Heart right ventricle (tissue), 16 donors: ENCODE measurements at regions not wholly inside any gene's neighbourhood (a gene's known extent, or its start where the extent isn't known, plus 50 kb on each side); places are given as distances from the start of the nearest gene placed in this dataset.

Experiments used
- ATAC-seq, 8 donors: fragments of 200-7000 bp; cut with Tn5 transposase; one replicate each; pipeline ENCODE4 v1.9.1; 2020; ENCODE audit warnings: mild to moderate bottlenecking in 8 of 8, moderate library complexity in 8 of 8, moderate number of reproducible peaks in 1 of 8
- DNase-seq, 2 donors: peaks; one replicate each; pipeline ENCODE4 v3.0.0-alpha.2; 2020
- H3K27ac ChIP-seq, 10 donors: fragments of 200-600 bp; sonication (generic) in 2 of 10; one replicate each; pipeline versions ENCODE4 v1.5.0 to v1.8.0; 2020 to 2022; ENCODE audit warnings: mild to moderate bottlenecking in 3 of 10
- H3K27me3 ChIP-seq, 7 donors: fragments of 200-600 bp; one replicate each; pipeline ENCODE4 v1.8.0; 2021 to 2022; ENCODE audit warnings: mild to moderate bottlenecking in 2 of 7
- H3K36me3 ChIP-seq, 9 donors: fragments of 200-600 bp; sonication (generic) in 1 of 9; one replicate each; pipeline versions ENCODE4 v1.5.0 to v1.8.0; 2020 to 2022; ENCODE audit warnings: mild to moderate bottlenecking in 2 of 9
- H3K4me1 ChIP-seq, 9 donors: fragments of 200-600 bp; sonication (generic) in 1 of 9; one replicate each; pipeline versions ENCODE4 v1.5.0 to v1.8.0; 2020 to 2022; ENCODE audit warnings: mild to moderate bottlenecking in 4 of 9
- H3K4me3 ChIP-seq, 10 donors: fragments of 200-600 bp; sonication (generic) in 2 of 10; one replicate each; pipeline versions ENCODE4 v1.5.0 to v1.8.0; 2020 to 2022; ENCODE audit warnings: mild to moderate bottlenecking in 7 of 10, moderate library complexity in 2 of 10
- H3K9me3 ChIP-seq, 11 donors: fragments of 200-600 bp in 10 of 11; sonication (generic) in 2 of 11; one replicate each; pipeline versions ENCODE4 v1.5.0 to v1.8.0; 2013 to 2022; ENCODE audit warnings: mild to moderate bottlenecking in 2 of 11, control low read depth in 1 of 11, moderate library complexity in 1 of 11
- WGBS, 2 donors: extraction: QIAGEN DNeasy Blood & Tissue Kit; methylation state at CpG; one replicate each; pipeline ENCODE4 v1.1.7; 2013; ENCODE audit warnings: inconsistent platforms in 1 of 2; 5-methylcytosine and 5-hydroxymethylcytosine counted together
- intact Hi-C, 10 donors: fragments of 100-400 bp; cut with DNase I; formaldehyde crosslinking; loops; one replicate each; pipeline versions ENCODE4 v1.11.1 to v1.14.2; 2022
- TF ChIP-seq, protein P1 (sequence below), 9 donors: fragments of 200-600 bp; sonication (generic) in 2 of 9; IDR thresholded peaks; one replicate each; pipeline versions ENCODE4 v1.5.0 to v1.8.0; 2021 to 2022; ENCODE audit warnings: antibody characterized with exemption in 9 of 9, mild to moderate bottlenecking in 5 of 9, moderate library complexity in 1 of 9
- donor health status: Arrhythmogenic right ventricular cardiomyopathy.
- donor health status: ischemic (EF 13 %, LVEDD 7.1; RV severe dilation, severe dysfunction).
- donor health status: healthy with polysubstance abuse.
- donor health status: DM: no; HTN: yes; CAD: no.
- donor health status: DM: no; HTN: no; CAD: no.
- donor health status: ischemic (EF 25% LVEDD 6.9; RV normal size, moderate dysfunction).
- donor health status: ischemic (EF 25% LVEDD 5.7; RV mildly dilated, moderate dysfunction).
- donor health status: healthy.
- donor health status: DM: yes; HTN: yes; CAD: no.
- donor health status: Ischemic cardiomyopathy.
- donor health status: ischemic (EF 35%, LVEDD 5.7; RV mildly dilated, moderate dysfunction).
- donor health status: nonischemic (EF 11% LVEDD 7.7; RV severe dilation, severe dysfunction).
- donor health status: DM: yes; HTN: yes; CAD: no.
- donor health status: PGD.
- donor health status: ischemic (EF 29% LVEDD 5.4; RV normal size, mild dysfunction).
- donor health status: nonischemic (EF 23%, LVEDD 6.1; RV moderate dilation, normal function).

DNA sequence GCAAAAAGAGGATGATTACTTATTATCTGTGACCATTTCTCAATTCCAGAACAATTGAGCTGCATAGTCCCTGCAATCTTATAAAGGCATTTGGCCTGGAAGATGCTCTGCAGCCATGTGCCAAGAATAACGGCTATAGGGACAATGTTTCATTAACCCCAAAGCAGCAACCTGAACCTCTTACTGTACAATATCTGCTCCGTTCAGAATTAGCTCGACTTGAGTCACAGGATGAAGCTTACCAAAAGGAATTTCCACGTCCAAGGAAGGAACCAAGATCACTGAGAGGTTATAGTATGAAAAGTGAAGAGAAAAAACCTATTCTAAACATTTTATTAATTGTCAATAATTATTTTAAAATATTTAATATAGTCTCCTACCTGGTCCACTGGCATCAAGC lies 167.3 kb upstream of the GMDS start:
- H3K4me3 ChIP-seq: no peak overlapping the region
- H3K27me3 ChIP-seq: no peaks in the 10 kb centered on the region
- no peaks in the 10 kb centered on the region for H3K9me3 ChIP-seq
- DNase-seq (no peak), ATAC-seq (no peak)
- H3K27ac ChIP-seq: no peak overlapping the region
- TF ChIP-seq, protein P1, sequence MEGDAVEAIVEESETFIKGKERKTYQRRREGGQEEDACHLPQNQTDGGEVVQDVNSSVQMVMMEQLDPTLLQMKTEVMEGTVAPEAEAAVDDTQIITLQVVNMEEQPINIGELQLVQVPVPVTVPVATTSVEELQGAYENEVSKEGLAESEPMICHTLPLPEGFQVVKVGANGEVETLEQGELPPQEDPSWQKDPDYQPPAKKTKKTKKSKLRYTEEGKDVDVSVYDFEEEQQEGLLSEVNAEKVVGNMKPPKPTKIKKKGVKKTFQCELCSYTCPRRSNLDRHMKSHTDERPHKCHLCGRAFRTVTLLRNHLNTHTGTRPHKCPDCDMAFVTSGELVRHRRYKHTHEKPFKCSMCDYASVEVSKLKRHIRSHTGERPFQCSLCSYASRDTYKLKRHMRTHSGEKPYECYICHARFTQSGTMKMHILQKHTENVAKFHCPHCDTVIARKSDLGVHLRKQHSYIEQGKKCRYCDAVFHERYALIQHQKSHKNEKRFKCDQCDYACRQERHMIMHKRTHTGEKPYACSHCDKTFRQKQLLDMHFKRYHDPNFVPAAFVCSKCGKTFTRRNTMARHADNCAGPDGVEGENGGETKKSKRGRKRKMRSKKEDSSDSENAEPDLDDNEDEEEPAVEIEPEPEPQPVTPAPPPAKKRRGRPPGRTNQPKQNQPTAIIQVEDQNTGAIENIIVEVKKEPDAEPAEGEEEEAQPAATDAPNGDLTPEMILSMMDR (IDR thresholded peaks at IDR 0.05): no peak
- H3K4me1 ChIP-seq: no peaks in the 10 kb centered on the region
- 57 to 66% methylated on average over 4 of the region's 4 CpGs for whole genome bisulfite sequencing, 2 donors
- peaks cover 0 to 9% (median 0%) of the 10 kb centered on the region in 9 donors for H3K36me3 ChIP-seq
- intact Hi-C loops: no loop called here

- Histone ChIP-seq H3K9me3 (no peaks in the 10 kb centered on the region), H3K4me3 (no peak overlapping the region), H3K36me3 (peaks cover 0 to 9% (median 0%) of the 10 kb centered on the region in 9 donors), H3K4me1 (no peaks in the 10 kb centered on the region), H3K27me3 (no peaks in the 10 kb centered on the region), H3K27ac (no peak overlapping the region)
- TF ChIP-seq, protein P1 (IDR thresholded peaks at IDR 0.05): no peak
- 95 to 97% methylated on average over 7 of the region's 7 CpGs for WGBS, 2 donors
- intact Hi-C loops: no loop called here
- no peak for DNase-seq
- no peak for ATAC-seq
Observed at GRCh38 chr6:2410656-2411380, 165.4 kb upstream of the GMDS start.

GRCh38 chr6:2407525-2407924 lies 162.1 kb upstream of the GMDS start:
- TF ChIP-seq, protein P1 (IDR thresholded peaks at IDR 0.05): no peak
- Histone ChIP-seq H3K27ac (no peak overlapping the region), H3K36me3 (peaks cover 0 to 4% (median 0%) of the 10 kb centered on the region in 9 donors), H3K27me3 (no peaks in the 10 kb centered on the region), H3K4me3 (no peak overlapping the region), H3K9me3 (no peaks in the 10 kb centered on the region), H3K4me1 (no peaks in the 10 kb centered on the region)
- no peak for DNase-seq
- intact Hi-C loops: no loop called here
- peak in 1 of 8 donors; percentile 27 for ATAC-seq

DNA sequence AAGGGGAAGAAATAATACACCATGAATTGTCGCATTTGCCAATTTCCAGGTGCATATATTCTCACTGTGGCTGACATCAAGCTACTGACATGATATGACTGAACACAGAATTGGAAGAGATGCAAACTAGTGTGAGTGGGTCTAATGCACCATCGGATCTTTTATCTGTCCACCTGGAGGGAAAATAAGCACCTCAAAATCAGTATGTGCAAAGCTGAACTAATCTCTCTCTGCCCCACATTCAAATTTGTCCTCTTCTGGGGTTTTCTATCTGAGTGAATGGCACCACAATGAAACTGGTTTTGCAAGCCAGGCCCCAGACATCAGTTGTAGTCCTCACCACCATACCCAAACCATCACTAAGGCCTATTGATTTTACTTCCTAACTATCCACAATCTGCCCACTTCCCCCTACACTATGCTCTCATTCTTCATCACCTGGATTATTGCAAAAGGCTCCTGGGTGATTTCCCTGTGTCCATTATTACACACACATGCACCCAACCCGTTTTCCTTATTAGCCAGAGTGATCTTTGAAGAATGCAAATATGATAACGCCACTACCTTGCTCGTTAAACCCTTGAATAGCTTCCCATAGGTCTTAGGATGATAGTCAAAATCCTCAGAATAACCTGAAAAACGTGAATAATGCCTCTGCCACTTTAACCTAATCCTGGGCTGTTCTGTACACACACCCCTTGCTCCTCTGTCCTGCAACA lies 159.0 kb upstream of the GMDS start:
- peaks cover 0 to 13% (median 0%) of the 10 kb centered on the region in 11 donors for H3K9me3 ChIP-seq
- TF ChIP-seq, protein P1 (IDR thresholded peaks at IDR 0.05): no peak
- ATAC-seq: no peak
- no peaks in the 10 kb centered on the region for H3K27me3 ChIP-seq
- no peaks in the 10 kb centered on the region for H3K4me1 ChIP-seq
- peaks cover 0 to 22% (median 0%) of the 10 kb centered on the region in 9 donors for H3K36me3 ChIP-seq
- intact Hi-C loops: no loop called here
- 93 to 94% methylated on average over 6 of the region's 6 CpGs for WGBS, 2 donors
- H3K4me3 ChIP-seq: no peak overlapping the region
- H3K27ac ChIP-seq: no peak overlapping the region
- no peak for DNase-seq
